LHCN-M2 (cell line): ENCODE measurements at regions not wholly inside any gene's neighbourhood (a gene's known extent, or its start where the extent isn't known, plus 50 kb on each side); places are given as distances from the start of the nearest gene placed in this dataset.

Experiments used
- DNase-seq: peaks from one replicate; pipeline ENCODE4 v3.0.0-alpha.2; 2012; ENCODE audit warnings: low read depth

DNA sequence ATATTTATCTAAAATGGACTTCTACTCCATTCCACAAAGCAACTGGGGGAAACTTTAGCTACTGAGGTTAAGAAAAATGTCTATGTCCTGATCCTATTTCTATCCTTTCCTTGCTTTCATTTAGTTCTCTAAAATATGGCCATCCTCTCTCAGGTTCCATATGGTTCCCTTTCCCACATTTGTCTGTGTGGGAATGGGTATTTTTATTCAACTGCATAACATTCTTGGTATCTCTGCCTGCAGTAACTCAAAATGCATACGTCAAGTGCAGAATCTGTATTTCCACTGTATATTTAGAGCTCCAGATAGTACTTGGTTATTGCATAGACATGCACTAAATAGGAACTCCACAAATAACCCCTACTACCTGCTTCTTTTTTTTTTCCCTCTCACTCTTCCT is 130.6 kb upstream of the BTG1 start:
- DNase-seq = no peak

DNA sequence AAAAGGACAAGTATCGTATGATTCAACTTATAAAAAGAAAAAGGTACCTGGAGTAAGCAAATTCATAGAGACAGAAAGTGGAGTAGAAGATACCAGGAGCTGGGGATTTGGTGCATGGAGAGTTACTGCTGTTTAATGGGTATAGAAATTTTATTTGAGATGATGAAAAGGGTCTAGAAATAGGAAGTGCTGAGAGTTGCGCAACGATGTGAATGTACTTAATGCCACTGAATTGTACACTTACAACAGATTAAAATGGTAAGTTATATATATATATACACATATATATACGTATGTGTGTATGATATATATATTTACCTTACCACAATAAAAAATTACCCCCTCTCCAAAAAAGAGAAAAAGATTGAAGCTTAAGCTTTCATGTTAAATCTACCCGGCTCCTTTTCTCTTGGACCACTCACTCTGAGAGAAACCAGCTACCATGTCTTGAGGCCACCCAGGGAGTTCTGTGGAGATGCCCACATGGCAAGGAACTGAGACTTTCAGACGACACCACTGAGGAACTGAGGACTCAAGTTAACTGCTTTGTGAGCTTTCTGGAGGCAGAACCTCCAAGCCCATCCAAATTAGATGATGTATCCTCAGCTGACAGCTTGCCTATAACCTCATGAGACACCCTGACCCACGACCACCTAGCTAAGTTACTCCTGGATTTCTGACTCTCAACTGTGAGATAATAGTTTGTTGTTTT is 130.0 kb upstream of the BTG1 start:
- DNase-seq = no peak

DNA sequence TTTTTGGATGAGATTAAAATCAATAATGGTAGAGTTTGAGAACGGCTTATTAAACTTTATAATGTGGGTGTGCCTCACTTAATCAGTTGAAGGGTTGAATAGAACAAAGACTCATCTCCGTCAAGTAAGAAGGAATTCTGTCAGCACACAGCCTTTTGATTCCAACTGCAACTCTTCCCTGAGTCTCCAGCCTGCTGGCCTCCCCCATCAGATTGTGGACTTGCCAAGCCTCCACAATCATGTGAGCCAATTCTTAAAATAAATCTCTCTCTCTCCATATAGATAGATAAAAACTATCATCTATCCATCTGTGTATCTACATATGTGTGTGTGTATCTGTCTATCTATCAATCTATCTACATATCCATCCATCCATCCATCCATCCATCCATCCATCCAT is 127.4 kb upstream of the BTG1 start:
- DNase-seq = no peak

DNA sequence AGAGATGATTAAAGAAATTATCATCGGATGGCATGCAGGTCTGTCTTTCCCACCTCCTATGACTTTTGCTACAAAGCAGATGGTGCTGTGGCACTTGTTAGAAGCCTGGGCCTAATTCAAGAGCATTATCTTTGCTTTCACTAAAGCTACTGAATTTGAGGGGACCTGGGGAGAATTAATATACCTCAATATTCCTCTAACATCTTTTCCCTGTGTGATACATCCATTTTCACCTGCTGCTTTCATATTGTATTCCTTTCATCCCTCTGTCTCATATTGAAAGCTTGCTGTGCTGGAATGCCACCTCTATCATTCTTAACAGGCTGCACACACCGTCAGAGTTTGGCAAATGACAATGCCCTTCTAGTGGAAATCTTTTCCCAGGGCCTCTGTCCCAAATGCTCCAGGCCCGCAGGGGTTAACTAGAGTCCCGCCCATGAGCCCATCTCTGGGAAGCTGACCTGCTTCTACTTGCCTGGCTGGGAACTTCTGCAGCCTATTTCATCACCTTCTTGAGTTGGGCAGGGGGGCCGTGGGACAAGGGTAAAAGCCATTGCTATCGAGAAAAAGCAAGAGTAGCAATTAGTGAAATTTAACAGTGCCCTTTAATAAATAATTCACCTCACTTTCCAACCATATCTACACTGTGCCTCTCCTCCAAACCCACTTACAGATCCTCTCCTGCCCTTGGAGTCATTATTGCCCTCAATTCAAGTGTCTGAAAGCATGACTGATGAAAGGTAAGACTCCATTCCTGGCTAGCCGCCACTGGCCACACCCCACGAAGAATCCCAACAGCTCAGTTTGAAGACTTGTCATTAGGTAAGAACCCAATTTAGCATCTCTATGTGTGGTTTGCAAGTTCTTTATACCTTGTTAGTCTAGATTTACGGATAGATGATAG is 126.7 kb upstream of the BTG1 start:
- DNase-seq = no peak

DNA sequence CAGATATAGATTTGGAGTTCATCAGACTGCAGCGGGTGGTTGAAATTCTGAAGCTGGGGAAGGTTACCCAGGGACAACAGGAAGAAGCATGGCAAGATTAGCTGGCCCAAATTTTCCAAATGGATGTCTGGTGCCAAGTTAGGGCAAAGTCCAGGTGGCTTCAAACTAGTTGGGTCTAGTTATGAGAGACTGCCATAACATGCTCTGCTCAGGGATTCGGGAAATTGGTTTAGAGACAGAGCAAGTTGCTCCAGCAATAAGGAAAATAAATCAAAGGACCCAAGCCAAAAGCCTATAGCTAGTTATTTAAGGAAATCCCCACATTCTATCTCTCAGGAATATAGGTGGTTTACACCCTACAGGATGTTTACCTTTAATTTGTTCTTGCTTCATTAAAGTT is 125.7 kb upstream of the BTG1 start:
- DNase-seq = no peak

DNA sequence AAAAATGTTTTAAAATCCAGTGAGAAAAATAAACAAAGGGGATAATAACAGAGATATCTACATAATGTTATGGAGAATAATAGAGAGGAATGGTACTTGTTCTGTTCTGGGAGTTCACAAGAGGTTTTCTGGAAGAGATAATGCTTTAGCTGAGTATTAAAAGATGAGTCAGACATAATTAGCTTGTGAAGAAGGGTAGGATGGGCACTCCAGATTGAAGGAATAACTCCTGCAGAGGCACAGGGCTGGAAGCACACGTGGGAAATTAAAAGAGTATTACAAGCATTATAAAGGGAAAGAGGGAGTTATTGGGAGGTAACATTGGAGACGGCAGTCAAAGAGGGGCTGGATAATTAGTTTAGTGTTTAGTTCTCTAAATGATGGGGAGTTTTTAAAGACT is 124.9 kb upstream of the BTG1 start:
- no peak for DNase-seq

DNA sequence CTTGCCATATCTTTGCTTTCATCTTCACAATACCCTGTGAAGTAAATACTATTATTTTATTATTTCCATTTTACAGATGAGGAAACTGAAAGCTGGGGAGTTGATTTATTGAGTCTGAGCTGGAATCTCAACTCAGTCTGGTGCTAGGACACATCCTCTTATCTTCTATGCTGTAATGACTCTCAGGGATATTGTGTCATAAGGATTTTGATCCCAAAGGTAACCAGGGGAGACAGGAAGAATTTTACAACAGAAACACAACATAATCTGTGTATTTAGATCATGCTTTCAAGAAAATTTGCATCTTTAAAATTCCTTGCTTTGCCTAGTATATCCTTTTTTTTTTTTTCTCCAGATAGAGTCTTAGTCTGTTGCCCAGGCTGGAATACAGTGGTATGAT is 123.3 kb upstream of the BTG1 start:
- no peak for DNase-seq

DNA sequence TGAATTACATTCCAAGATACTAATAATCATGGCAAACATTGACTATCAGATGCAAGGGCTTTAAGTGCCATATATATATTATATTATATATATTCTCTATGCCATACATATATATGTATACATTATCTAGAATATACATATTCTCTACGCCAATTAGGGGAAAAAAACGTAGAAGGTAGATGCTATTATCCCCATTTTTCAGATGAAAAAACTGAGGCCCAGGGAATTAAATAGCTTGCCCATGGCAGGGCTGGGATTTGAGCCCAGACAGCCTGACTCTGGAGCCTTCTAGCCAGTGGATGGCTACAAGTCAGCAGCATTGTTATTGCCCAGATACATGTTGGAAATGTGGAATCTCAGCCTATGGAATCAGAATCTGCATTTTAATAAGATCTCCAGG is 116.0 kb upstream of the BTG1 start:
- DNase-seq = no peak

DNA sequence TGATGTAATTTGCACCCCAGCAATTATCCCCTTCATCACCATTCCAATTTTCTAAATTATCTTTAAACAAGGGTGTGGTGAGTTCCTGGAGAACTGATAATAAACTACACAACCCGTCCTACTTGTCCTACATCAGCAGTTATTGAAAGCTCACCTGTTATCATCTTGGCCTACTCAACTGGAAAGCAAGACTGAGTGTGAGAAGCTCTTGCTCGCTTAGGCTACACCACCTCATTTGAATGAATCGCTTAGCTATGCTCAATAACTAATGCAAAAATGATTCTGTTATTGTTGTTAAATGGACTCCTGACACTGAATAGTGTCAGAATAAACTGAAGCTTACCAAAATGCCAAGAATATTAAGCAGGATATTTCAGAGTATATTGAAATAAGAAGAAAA is 115.4 kb upstream of the BTG1 start:
- DNase-seq = no peak

DNA sequence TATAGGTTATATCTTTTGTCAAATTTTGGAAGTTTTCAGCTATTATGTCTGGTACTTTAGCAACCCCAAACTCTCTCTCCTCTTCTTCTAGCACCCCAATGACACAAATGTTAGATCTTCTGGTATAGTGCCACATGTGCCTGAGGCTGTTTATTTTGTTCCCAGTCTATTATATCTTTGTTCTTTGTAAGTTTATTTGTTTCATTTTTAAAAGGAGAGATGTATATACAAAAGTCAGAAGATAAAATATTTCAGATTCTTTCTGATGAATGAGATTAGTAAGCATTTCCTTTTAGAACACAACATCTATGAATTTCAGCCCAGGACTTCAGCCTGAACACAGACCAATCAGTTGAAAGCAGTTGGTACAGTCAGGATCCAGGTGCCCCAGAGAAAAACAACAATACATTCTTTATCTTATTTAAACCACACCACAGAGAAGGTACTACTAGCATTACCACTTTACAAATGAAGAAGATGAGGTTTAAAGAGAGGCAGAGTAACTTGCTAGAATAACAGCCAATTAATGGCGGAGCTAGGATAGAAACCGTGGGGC is 114.1 kb upstream of the BTG1 start:
- DNase-seq = no peak

DNA sequence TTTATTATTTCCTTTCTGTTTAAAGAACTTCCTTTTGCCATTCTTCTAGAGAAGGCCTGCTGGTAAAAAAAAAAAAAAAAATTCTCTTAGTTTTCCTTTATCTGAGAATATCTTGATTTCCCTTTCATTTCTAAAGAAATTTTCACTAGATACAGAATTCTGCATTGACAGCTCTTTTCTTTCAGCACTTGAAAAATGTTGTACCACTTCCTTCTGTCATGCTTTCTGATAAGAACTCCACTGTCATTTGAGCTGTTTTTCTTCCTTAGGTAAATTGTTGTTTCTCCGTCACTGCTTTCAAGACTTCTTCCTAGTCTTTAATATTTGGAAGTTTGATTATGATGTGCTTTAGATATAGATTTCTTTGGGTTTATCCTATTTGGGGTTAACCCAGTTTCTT is 113.6 kb upstream of the BTG1 start:
- DNase-seq = no peak

DNA sequence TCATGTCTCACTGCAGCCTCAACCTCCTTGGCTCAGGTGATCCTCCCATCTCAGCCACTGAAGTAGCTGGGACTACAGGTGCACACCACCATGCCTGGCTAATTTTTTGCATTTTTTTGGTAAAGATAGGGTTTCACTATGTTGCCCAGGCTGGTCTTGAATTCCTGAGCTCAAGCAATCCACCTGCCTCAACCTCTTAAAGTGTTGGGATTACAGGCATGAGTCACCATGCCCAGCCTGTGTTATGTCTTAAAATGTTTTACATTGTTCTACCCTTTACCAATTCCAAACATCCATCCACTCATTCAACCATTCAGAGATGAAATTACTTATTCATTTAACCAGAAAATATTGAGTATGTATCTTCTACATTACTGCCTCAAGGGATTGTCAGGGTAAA is 111.6 kb upstream of the BTG1 start:
- peak; percentile 7 for DNase-seq

DNA sequence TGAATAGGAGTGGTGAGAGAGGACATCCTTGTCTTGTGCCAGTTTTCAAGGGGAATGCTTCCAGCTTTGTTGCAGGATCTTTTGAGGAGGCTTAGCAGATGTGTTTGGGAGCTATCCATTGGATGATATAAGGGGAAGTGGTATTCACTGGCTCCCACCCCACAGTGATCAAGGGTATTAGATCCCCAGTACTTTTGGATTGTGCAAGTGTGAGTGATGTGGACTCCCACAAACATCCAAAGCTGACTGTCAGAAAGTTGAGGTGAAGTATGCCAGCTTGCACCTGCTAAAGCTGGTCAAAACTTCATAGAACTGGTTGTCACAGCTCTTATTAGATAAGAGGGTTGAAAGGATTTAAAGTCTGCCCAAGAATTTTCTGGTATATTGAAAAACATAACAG is 110.1 kb upstream of the BTG1 start:
- peak; percentile 15 for DNase-seq

DNA sequence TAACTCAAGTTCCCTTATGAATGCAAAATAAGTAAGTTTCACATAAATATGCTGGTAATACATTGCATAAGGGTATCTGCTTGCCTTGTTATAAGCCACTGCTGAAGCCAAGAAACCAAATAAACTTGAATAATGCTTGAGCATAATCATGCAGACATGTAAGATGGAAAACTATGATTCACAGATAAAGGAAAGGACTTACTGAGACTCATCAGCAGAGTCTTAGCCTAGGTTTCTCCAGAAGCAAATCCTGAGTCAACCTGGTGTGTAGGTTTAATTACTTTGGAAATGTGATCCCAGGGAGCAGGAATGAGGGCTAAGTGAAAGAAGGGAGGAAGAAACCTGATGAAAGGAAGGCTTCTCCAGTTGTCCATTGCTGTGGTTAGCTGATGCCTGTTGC is 107.7 kb upstream of the BTG1 start:
- DNase-seq = no peak

DNA sequence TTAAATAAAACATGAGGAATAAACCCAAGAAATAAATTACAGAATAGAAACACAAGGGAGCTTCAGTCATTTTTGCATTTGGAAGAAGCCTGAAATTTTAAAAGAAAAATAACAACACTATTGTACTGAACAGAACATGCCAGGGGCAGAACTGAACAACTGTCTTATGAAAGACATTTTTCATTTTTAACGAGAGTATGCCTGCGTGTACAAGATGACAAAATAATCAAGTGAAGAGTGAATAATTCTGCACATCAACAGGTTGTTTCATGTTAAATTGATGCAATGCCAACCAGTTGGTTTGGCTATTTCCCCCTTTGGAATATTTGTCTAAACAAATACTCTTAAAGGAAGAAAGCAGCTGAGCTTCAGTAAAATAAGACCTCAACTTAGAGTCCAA is 103.3 kb upstream of the BTG1 start:
- no peak for DNase-seq

DNA sequence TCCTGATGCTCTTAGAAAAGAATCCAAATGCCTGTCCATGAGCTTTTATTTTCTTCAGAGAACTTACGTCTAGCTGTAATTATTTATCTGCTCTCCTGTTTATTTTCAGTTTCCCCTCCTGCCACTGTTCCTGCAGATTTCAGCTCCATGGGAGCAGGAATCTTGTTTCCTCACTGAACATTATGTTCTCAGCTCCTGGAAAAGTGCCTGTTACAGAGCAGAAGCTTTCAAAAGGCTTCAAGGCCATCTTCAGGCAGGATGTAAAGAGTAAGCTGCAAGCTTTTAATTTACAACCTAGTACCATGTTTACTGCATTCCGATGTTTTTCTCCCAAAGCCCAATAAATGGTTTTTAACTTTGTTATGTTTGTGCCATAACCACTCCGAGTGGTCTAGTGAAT is 98.4 kb upstream of the BTG1 start:
- peak; percentile 68 for DNase-seq

DNA sequence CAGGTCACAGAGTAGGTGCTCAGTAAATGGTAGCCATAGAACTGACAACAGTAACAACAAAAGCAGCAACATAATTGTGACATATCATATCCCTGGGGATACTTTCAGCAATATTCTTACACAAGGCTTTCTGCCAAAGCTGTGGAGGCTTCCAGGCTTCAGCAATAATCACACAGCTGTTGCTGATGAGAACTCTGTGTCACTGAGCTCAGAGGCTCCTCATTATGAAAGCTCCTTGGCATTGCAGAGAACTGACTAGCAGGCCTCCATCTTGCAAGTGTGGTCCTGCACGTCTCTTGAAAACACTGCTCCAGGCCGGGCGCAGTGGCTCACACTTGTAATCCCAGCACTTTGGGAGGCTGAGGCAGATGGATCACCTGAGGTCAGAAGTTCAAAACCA is 97.3 kb upstream of the BTG1 start:
- peak; percentile 87 for DNase-seq

DNA sequence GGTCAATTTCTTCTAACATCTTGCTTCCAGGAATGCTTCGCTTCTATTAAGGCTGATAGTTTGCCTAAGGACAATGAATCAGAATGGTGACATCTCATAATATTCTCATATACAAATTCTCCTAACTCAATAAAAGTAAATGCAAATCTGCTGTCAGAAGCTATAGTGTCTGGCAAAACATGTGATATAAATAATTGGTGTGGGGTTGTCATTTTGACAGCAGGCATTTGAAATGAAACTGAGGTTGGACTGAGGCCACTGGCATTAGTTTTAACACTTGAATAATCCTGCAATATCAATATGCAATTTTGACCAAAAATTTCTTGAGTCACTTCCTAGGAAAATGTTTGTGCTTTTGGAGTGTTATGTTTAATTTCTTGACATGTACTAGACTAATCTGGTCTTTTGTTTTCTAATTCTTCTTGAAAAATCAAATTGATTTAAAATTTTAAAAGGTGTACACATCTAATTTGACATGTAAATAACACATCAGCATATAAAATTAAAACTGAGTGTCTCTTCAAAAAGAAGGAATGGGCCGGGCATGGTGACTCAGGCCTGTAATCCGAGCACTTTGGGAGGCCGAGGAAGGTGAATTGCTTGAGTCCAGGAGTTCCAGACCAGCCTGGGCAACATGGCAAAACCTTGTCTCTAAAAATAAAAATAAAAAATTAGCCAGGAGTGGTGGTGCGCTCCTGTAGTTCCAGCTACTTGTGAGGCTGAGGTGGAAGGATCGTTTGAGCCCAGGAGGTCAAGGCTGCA is 92.3 kb upstream of the BTG1 start:
- no peak for DNase-seq

DNA sequence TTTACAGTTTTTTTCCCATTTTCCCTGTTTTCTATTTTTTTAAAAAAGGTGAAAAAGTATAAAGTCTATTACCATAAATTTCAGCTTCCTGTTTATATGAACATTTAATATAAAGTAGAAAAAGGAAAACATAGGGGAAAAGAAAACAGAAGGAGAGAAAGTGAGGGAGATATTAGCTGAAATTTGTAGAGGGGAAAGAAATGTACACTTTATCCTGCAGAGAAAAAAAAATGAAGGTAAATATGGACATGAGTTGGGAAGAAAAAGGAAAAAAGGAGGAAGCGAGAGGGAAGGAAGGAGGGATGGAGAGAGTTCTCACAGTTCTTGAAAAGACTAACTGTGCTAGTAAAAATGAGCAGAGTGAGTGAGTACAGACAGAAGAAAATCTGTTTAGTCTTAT is 91.6 kb upstream of the BTG1 start:
- no peak for DNase-seq

DNA sequence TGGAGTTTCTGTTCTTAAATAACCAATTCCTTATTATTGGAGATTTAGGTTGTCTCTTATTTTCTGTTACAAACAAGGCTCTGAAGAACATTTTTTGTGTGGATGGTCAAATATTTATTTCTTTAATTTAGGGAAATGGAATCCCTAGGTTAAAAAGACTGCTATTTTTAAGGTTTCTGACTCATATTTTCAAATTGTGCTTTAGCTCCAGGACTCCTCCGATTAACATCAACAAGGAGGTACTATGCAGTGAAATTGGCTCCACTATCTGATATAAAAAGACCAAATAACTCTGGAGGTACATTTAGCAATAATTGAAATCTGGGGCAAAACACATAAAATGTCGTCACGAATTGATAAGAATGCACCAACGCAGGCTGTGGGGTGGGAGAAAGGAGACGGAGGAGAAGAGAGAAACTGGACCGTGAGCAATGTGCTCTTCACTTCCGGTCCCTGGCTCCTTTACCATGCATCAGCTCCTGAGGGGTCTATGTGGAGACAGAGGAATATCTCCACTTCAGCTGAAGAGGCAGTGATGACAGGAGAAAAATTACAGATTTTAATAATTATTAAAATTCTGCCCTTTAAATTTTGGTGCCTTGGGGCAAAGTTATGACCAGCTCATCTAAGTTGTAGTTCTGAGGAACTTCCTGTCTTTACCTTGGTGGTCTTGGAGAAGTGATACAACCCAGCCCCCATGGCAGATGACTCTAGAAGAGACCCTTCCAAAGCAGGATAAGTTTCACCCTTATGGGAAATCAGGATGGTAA is 90.2 kb upstream of the BTG1 start:
- DNase-seq = no peak

DNA sequence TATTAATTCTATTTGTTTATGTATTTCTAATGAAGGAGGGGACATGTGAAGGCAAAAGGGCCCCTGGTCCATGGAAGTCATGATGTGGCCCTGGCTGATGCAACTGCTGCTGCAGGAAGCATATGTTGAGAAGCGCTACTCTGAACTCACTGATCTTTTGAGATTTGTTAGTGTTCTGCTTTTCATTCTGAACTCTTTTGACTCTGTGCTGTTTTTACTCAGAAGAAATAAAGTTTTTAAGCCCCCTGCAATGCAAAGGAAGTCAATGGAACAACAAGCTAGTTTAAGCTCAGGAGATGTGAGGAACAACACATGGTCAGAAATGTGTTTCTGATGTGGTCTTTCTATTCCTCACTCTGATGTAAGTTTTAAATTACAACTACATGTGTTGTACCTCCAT is 88.9 kb upstream of the BTG1 start:
- DNase-seq = no peak
